ENCODE measurements at regions not wholly inside any gene's neighbourhood (a gene's known extent, or its start where the extent isn't known, plus 50 kb on each side); places are given as distances from the start of the nearest gene placed in this dataset.
"Not testable (repeated sequence)": the region's sequence is repeated elsewhere in the genome, so short reads cannot be mapped to it uniquely, and the experiment has no call there.

DNA sequence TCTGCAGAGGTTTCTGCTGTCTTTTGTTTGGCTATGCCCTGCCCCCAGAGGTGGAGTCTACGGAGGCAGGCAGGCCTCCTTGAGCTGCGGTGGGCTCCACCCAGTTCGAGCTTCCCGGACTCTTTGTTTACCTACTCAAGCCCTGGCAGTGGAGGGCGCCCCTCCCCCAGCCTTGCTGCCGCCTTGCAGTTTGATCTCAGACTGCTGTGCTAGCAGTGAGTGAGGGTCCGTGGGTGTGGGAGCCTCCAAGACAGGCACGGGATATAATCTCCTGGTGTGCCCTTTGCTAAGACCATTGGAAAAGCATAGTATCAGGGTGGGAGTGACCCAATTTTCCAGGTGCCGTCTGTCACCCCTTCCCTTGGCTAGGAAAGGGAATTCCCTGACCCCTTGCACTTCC, 137.0 kb downstream of the DMRT2 start:
- not testable (repeated sequence) for TF ChIP-seq CTCF, POLR2A (IDR thresholded peaks at IDR 0.05)

Data from Peyer's patch (tissue), 4 donors.